H1 (cell line): ENCODE measurements at regions not wholly inside any gene's neighbourhood (a gene's known extent, or its start where the extent isn't known, plus 50 kb on each side); places are given as distances from the start of the nearest gene placed in this dataset.

ENCODE experiments used
- CBX8 ChIP-seq: fragments of 300-800, 300-1000 bp; sonication (generic); IDR thresholded peaks from 2 replicates; pipeline ENCODE4 v1.7.1; 2016; ENCODE audit warnings: low read depth, low read length, borderline replicate concordance
- CREB1 ChIP-seq: IDR thresholded peaks from 2 replicates; pipeline ENCODE4 v1.6.1; 2012; ENCODE audit warnings: inconsistent platforms
- CTCF ChIP-seq, 3 experiments: IDR thresholded peaks; 1 replicate in 2 of 3; 2 replicates in 1 of 3; pipeline versions ENCODE4 v1.5.1 to v1.6.1; 2011; ENCODE audit warnings: low read length in 3 of 3, mild to moderate bottlenecking in 3 of 3, inconsistent platforms in 2 of 3, low read depth in 1 of 3, moderate library complexity in 1 of 3; ENCODE audit not compliant: insufficient read depth in 1 of 3; ENCODE audit errors: control extremely low read depth in 1 of 3
- GTF2F1 ChIP-seq: IDR thresholded peaks from 2 replicates; pipeline ENCODE4 v1.6.1; 2012; ENCODE audit warnings: low read depth, low read length, improper control_type of control experiment, borderline replicate concordance
- SIX5 ChIP-seq: IDR thresholded peaks from 2 replicates; pipeline ENCODE4 v1.6.1; 2011; ENCODE audit warnings: mild to moderate bottlenecking, low read depth, low read length

DNA sequence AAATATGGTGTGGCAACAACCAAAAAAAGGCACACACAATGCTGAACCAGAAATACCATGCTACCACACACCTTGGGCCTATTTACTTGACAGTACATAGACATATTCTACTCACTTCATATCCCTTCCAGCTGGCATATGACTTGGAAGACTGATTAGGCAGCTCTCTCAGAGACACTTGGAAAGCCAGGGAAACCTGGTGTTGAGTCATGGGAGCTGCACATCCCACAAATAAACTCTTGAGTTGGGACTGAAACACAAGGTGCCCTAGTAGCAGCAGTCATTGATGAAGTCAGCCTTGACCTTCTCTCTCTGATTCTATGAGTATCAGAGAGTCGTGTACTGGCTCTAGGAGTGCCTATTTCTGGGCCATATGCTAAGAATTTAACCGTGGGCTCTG lies 776.6 kb upstream of the LCORL start (continued):
- TF ChIP-seq CTCF (IDR thresholded peaks at IDR 0.05; ENCODE audit: control extremely low read depth in 1 of 3, insufficient read depth in 1 of 3, low read depth in 1 of 3, low read length in 3 of 3) (no peak), SIX5 (no peak), GTF2F1 (no peak), CREB1 (no peak), CBX8 (no peak)
